Astrocyte (in vitro differentiated cells and primary cell): ENCODE measurements at regions not wholly inside any gene's neighbourhood (a gene's known extent, or its start where the extent isn't known, plus 50 kb on each side); places are given as distances from the start of the nearest gene placed in this dataset.

Experiments used
- CTCF ChIP-seq: IDR thresholded peaks from 2 replicates; pipeline ENCODE4 v1.5.1; 2011; ENCODE audit warnings: low read depth, mild to moderate bottlenecking, inconsistent platforms, low read length, moderate library complexity; ENCODE audit not compliant: insufficient read depth
- EZH2 ChIP-seq: IDR thresholded peaks from 2 replicates; pipeline ENCODE4 v1.6.1; 2012; ENCODE audit warnings: mild to moderate bottlenecking, low read length, inconsistent platforms; ENCODE audit not compliant: insufficient read depth

- TF ChIP-seq EZH2 (no peak), CTCF (no peak)
Observed at GRCh38 chr14:34135492-34135891, 184.6 kb upstream of the EGLN3 start.
